ENCODE measurements at regions not wholly inside any gene's neighbourhood (a gene's known extent, or its start where the extent isn't known, plus 50 kb on each side); places are given as distances from the start of the nearest gene placed in this dataset.

DNA sequence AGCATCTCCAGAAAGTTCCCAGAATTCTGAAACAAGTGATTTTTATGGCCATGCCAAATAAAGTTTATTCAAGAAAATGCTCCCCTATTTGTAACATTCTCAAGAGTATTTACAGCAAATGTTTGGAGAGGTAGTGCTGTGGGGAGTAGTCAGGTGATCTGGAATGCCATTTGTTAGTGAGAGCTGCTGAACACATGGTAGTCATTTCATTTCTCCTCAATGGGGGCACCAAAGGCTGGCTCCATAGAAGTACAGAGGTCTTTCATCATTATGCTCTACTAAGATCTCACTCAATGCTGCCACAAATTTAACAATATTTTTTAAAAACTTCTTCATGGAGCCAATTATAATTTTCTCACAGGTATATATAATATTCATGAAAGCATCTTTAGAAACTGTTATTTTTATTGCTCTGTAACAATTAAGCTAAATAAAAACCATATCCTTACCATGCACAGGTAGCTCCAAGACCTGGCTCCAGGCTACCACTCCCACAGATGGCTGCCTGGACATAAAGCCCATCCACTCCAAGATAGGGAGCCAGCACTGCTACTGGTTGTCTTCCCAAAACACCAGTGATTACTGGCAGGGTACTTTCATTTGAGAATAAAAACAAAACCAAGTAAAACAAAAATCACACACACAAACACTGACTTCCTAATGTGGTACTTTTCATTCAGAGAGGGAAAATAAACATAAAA lies 200.8 kb downstream of the PLK2 start:
- DNase-seq (ENCODE audit: low read depth in 1 of 2, low spot score in 1 of 2) = no peak

DNA sequence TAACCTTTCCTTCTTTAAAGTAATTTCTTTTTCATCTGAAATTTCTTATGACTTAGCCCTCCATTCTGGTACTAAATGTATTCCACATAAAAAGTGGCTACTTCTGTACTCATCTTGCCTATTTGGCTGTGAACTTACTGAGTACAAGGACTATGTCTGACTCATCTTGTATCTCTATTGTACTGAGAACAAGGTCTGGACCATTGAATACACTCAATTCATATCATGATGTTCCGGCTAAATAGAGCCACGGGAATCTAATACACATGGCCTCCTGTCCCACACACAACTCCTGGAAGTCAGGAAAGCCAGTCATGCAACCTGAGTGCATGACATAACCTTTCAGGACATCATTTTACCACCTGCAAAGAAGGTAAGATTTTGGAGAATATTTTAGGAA lies 203.9 kb downstream of the PLK2 start:
- DNase-seq (ENCODE audit: low read depth in 1 of 2, low spot score in 1 of 2) = no peak

DNA sequence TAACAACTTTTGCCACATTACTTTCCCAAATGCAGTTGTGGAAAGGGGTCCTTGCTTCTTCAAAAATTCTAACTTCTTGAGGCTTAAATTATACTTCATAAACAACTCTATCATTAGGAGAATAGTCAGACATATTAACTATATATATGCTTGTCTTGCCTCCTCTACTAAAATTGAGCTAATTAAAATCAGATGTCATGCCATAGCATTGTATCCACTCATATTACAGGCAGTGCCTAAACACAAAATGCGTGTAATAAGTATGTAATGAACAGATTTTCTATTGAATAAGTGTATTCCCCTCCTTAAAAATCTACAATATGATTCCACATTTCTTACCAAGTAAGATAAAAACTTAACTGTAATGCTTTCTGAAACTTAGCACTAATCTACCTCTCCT lies 204.5 kb downstream of the PLK2 start:
- DNase-seq (ENCODE audit: low read depth in 1 of 2, low spot score in 1 of 2) = no peak

DNA sequence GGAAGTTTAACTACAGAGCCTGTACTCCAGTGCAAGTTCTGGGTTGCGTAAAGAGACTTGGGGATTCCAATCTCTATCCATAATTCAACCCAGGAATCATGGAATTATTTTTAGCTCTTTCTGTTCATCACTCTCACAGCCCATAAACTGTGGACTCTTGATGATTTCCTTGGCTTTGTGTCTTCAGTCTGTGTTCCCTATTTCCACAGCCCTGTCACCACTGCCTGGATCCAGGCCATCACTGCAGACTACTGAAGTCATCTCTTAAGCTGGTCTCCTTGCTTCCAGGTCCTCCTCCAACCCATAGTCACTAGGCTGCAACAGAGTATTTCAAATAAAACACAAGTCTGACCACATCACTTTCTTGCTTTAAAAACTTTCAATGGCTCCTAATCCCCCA lies 211.7 kb downstream of the PLK2 start:
- DNase-seq (ENCODE audit: low read depth in 1 of 2, low spot score in 1 of 2) = no peak

DNA sequence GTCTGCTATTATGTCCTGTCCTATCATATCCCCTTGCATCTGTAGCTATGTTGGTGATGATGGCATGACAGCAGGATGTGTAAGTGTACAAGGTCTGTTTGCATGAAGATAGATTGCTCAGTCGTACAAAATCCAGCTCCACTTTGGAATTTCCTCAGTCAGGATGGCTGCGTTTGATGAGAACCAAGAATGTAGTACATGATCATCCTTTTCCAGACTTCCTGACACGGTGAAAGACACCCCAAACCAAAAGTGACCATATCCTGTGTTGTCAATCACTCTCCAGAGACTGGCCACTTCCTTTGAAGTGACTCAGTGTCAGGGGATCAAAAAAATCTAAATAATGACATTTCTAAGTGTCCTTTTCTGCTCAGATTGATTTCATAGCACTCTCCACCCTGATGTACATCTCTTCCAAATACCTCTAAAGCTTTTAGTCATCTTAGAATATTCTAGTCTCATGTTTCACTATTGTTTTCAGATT lies 213.4 kb downstream of the PLK2 start:
- DNase-seq (ENCODE audit: low read depth in 1 of 2, low spot score in 1 of 2) = no peak

DNA sequence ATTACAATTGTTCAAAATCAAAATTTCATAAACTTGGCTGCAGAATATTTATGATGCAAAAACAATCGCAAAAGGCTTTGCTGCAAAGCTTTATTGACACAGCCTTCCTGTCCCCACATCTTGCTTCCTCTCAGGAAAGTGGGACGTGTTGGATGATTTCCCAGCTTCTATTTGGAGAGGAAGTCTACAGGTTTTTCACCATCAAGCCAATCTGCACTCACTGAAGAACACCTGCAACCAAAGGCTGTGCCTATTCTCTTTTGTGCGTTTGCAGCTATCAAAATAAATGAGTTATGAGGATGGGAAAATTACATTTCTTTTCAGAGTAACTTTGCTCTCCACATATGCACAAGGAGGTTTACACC lies 214.4 kb downstream of the PLK2 start:
- DNase-seq (ENCODE audit: low read depth in 1 of 2, low spot score in 1 of 2) = no peak

DNA sequence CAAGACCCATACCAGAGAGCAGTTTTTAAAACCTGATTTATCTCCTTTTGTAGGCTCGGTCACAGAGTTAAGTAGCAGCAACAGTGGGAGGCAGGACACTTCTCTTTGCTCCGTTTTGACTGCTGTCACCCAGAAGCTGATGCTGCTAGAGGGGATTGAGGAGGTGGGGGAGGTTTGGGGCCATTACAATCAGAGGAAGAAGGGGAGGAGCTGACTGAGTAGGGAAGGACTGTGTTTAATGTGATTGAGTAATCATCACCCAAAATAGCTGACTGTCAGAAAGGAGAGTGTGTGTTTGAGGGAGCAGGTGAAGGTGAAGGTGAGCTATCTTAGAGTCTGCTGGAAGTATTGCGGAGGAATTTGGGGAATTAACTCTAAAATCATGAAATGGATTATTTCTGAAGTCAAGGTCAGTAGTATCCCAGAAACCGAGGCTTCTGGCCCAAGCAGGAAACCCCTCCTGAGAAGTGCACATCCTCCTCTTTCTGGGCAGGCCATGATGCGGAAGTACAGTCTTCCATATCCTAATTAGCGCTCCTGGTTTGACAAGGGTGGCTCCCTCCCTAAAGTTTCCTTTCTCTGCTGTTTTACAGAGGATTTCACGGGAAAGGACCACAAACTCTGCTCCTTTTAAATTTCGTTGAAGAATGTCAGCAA lies 214.9 kb downstream of the PLK2 start:
- DNase-seq (ENCODE audit: low read depth in 1 of 2, low spot score in 1 of 2) = no peak

DNA sequence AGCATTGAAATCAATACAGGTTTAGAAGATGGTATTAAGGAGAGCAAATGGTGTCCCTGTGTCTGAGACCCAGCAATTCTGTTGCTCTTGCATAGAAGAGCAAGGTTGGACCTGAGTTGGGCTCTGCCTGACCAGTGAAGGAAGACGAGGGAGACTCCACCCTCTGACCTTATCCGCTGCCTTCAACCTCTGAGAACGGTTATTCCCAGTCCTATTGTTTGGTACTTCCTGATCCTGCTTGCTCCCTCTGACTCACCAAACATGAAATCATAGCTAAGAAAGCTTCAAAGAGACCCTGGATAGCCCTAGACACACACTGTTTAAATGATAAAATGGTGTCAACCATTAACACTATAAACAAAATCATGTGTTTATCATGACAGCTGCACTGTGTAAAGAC lies 218.5 kb downstream of the PLK2 start:
- DNase-seq (ENCODE audit: low read depth in 1 of 2, low spot score in 1 of 2) = no peak

DNA sequence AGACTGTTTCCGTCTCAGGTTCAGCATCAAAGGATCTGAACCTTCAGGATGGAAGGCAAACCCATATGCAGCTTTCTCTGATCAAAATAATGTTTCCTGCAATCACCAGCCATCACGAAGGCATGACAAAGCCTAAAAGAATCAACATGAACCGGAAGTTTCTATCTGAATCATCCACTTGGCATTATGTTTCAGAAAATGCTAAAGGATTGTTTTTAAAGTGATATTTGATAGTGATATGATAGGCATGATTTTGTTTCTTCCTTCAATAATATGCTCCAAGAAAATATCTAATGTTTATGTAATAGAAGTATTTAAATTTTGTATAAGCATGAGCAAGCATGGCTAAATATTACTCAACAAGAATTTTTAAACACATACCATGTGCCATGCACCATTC lies 219.6 kb downstream of the PLK2 start:
- no peak for DNase-seq (ENCODE audit: low read depth in 1 of 2, low spot score in 1 of 2)

DNA sequence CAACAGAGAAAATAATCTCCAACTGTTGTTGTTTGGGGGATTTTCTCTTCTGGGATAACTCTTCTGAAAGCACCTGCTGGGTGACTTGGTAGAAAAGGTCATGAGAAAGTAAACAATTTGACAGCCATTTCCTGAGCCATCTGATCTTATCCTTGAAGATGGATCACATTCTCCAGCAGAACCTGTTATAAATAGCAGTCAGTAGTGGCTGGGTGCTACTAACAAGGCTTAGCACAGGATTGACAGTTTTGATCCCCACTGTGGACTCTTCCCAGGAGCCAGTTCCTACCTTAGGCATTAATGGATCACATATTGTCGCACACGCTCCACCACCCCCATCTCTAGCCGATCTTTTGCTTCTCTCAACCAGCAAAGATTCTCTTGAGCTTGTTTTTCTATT lies 220.2 kb downstream of the PLK2 start:
- no peak for DNase-seq (ENCODE audit: low read depth in 1 of 2, low spot score in 1 of 2)

DNA sequence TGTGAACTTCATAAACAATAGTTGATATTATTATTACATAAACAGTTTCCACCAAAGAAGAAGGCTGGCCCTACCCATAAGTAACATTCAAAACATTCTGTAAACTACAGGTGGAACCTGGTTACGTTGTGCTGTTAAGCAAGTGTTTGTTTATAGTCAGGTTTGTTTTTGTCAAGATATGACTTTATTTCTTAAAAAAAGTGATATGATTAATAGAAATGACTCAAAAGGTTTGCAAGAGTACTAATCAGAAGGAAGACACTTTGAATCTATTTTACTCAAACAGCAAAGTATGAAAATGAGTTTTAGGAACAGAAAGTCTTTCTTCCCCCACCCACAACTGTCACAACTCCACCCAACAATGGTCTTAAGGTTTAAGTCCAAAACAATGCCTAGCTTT lies 220.8 kb downstream of the PLK2 start:
- DNase-seq (ENCODE audit: low read depth in 1 of 2, low spot score in 1 of 2) = no peak

DNA sequence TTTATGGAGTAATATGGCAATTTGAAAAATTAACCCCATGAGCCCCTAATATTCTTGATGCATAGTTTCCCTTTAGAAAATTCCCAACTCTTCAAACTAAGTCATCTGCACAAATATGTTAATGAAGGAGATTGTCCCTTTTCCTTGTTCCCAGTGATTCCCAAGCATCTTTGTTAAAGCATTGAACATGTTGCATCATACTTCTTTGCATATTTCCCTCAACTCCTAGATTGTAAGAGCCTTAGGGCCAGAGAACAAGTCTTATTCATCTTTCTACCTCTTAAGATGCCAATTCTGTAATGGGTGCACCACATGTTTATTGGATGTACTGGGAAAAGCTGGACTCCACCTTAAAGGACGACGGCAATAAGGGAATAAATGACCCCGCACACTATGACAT lies 223.4 kb downstream of the PLK2 start:
- DNase-seq (ENCODE audit: low read depth in 1 of 2, low spot score in 1 of 2) = no peak

DNA sequence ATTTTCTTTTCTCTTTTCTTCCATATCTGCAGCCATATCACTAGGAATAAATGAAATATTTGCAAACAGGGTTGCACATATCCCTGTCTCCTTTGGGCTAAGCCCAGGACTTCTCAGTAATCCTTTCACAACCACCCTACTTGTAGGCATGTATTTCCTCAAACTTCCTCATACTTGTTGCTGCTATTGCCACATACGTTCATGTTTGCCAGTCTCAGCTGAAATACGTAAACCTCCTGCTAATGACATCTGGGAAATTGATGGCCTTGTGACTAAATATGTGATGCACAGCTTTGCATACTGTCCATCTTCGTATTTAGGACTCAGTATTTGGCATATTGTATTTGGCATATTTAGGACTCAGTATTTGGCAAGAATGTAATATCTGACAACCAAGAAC lies 224.6 kb downstream of the PLK2 start:
- DNase-seq (ENCODE audit: low read depth in 1 of 2, low spot score in 1 of 2) = no peak

DNA sequence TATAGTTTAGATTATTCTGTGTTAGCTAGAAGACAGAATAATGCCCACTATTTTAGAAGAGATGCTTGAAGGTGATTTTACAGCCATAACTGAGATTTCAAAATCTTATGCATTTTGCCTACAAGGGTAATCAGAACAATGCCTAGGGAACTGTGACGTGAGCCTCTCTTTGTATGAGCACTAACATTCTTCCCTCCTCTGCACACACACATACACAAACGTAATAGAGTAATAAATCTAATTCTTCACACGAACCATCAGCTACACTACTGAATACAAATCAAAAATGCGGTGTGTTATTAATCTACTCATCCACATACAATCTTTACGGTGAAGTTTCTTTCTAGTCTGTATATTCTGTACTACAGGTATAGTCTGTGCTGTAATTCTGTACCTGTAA lies 227.8 kb downstream of the PLK2 start:
- DNase-seq (ENCODE audit: low read depth in 1 of 2, low spot score in 1 of 2) = no peak

DNA sequence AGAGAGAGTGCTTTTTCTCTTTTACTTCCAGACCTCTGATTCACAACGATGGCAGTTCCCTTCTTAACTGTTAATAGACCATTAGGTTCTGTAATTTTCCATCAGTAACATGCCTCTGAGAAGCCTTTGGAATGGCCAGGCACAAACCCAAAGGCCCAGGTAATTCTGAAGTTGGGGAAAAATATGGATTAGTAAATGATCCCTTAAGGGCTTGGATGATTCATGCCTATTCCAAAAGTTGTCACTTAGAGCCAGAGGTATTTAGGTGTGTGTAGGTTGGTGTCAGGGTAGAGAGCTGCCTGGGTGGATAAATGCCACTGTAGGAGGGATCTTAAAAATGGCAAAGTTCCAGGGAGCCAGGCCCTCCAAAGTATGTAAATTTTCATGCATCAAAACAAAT lies 228.8 kb downstream of the PLK2 start:
- no peak for DNase-seq (ENCODE audit: low read depth in 1 of 2, low spot score in 1 of 2)

DNA sequence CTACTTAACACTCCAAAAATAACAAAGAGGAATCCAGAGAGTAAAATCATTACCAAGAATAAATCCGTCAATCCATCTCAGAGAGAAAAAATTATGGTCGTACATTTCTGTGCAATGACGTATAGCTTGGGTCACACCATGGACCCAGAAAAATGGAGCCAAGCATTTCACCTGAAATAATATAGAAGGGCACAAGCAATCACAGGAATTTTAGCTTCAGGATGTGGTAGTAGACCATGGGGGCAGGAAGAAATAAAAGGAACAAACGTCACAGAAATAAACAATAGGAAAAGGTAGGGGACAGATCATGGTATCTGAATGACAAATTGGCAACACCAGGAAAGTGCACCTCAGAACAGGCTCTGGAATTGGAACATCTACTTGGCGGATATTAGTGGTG lies 231.0 kb downstream of the PLK2 start:
- no peak for DNase-seq (ENCODE audit: low read depth in 1 of 2, low spot score in 1 of 2)

DNA sequence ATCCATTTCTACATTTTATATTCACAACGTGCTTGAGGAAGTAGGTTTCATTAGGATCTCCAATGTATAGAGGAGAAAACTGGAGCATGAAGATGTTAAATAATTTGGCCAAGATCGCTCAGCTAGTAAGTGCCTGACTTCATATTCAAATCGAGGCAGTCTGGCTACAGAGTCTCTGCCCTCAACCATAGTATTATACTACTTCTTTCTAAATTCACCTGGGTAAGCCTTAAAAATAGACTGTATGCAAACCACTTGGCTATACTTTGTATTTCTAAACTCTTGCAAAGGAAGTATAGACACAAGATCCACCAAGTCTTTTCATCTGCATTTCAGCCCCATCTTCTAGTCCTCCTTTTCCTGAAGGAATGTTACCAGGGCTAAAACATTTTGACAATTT lies 232.0 kb downstream of the PLK2 start:
- DNase-seq (ENCODE audit: low read depth in 1 of 2, low spot score in 1 of 2) = no peak

DNA sequence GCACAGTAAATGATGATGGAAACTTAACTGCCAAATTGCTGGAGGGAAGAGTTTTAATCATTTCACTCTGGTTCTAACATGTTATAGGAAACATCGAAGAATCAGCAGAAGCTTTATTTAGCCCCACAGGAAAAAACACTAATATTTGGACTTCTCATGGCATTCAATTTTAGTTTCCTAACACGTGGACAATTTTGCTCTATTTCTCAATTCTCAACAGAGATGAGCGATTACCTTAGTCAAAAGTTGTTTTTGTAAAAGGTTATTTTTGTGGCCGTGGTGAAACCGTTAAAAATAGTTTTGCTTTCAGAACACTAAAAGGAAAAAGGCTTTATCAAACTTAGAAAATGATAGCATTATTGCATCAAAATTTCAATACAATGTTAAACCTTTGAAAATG lies 235.2 kb downstream of the PLK2 start:
- no peak for DNase-seq (ENCODE audit: low read depth in 1 of 2, low spot score in 1 of 2)

DNA sequence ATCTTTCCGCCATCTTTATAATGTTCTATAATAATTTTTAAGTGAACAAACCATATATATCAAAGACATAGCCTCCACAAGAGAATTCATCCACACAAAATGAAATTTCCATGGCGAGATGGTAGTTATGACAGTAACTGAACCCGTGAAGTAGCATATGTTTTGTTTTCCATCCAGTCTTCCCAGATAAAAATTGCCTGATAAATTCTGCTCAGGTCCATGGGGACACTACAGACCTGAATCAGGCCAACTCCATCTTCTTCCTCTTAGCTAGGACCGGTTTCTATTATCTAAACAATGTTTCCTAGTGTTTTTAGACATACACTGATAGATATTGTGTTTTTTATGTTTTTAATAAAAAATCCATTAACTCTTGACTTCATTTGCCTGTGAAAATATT lies 235.7 kb downstream of the PLK2 start:
- no peak for DNase-seq (ENCODE audit: low read depth in 1 of 2, low spot score in 1 of 2)

DNA sequence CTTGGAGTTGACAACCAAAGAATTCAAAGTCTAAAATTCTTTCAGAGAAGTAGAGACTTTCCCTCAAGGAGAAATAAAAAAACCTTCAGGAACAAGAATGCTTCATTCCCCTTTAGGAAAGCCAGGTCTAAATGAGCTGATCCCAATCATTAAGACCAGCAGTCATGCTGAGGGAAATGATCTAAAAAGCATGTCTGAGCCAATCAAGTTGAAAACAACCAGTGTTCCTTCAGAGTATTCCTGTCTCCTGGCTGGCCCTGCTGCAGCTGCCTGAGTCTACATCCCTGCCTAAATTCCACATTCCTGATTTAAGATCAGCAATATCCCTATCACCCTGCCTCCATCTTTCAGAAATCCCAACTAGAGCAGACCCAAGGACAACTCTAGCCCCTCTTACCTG lies 244.5 kb downstream of the PLK2 start:
- no peak for DNase-seq (ENCODE audit: low read depth in 1 of 2, low spot score in 1 of 2)

DNA sequence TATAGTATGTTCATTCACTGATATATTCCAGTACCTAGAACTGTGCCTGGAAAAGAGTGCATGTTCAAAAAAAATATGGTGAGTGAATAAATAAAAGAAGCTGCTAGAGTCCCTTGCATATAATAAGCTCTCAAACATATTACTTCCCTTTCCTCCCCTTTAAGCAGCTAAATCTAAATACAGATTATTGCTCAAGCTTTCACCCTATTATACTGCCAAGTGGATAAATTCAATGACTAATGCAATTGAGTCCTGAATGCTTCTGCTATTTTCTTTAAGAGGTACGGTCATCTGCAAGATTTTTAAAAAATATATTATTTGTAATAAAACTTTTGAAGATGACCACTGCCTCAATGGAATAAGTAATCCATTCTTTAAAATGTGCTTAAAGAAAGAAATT lies 248.4 kb downstream of the PLK2 start:
- DNase-seq (ENCODE audit: low read depth in 1 of 2, low spot score in 1 of 2) = no peak

DNA sequence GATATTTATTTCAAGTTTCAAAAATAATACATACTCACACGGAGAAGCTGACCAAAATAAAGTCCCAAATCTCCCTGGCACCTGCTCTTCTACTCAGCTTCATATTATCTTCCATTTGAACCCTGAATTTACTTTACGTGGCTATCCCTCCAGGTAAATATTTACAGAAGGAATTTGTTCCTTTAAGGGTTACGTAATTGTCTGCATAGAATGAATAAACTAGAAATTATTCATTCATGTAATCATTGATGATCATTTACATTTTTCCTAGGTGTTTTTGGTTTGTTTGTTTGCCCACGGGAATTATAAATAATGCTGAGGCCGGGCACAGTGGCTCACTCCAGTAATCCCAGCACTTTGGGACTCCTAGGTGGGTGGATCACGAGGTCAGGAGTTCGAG lies 251.2 kb downstream of the PLK2 start:
- DNase-seq (ENCODE audit: low read depth in 1 of 2, low spot score in 1 of 2) = no peak

DNA sequence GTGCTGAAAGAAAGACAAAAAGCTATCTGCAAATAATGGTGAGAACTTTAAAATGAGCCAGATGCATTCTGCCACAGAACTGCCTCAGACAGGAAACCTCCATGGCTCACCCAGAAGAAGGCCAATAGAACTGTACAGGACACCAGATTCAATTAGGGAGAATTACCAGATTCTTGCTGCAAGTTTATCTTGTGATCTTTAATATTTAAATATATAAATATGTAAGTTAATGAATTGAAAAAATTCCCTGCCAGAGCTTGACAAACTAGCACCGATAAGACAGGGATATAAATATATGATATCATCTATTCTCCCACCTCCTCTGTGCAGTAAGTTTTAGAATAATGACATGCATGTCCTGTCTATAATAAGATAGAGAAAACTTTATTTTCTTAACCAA lies 252.8 kb downstream of the PLK2 start:
- DNase-seq (ENCODE audit: low read depth in 1 of 2, low spot score in 1 of 2) = no peak
